Skin of body (tissue), 1 donor: ENCODE measurements at regions not wholly inside any gene's neighbourhood (a gene's known extent, or its start where the extent isn't known, plus 50 kb on each side); places are given as distances from the start of the nearest gene placed in this dataset.
"Not testable (repeated sequence)": the region's sequence is repeated elsewhere in the genome, so short reads cannot be mapped to it uniquely, and the experiment has no call there.

Source experiments
- DNase-seq: peaks from one replicate; lab custom pipeline; 2025; lab: John Stamatoyannopoulos, UW

- DNase-seq = no peak
Observed at GRCh38 chr14:30260833-30261607, 297.9 kb upstream of the G2E3 start.

GRCh38 chr14:30264161-30264560 lies 294.8 kb upstream of the G2E3 start:
- DNase-seq = no peak

- no peak for DNase-seq
Observed at GRCh38 chr14:30266290-30266689, 292.7 kb upstream of the G2E3 start.

DNA sequence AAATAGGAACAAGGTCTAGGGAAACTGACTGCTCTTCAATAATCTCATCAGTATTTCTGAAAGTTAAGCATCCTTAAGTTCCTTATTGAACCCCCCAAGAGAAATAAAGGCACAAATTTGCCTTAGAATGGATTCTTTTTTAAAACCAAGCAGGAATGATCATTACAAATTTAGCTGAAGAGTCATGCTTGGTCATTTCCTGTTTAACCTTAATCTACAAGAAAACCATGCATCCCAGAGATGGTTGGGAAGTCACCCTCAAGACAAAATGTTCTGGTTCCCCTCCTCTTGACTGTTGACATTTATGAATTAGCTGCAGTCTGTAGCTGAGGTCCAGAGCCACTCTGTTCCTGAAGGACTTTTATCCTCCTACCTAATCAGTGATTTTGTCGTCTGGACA lies 291.8 kb upstream of the G2E3 start:
- DNase-seq = no peak

DNA sequence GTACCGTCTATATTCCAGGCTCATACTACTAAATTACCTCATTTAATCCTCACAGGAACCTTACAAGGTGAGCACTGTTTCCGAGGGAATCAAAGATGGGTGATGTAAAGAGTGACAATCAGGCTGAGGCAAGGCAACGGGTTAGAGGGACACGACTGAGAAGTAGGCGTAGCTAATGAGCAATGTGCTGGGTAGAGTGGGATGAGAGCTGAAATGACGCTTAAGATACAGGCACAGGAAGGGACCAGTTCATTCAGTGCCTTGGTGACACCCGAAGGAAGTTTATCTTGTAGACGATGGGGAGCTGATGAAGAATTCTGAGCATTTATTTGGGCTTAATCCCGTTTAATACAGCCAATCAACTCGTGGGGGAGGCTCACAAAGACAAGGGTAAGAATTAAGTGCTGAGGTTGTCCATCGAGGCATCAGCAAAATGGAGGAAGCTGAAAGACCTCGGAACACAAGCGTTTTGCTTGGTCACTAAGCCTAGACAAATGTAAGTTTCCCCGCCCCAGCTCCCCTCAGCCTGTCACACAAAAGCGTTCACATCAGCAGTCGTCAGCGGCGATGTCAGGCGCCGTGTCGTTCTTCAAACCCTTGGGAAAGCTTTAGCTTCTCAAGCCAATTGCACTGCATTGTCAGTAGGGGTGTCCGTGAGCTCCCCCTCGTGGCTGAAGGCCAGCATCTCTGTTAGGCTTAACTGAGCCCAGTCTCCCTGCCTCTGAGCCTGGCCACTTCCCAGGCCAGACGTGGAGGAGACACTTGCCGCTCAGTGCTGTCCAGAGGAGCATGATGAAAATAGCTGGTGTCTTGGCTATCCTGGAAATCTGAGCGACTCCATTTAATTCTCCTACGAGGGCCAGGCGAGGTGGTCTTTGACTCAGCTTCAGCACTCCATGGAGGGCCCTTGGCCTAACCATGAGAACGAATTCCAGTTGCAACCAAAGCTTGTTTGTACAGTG lies 288.5 kb upstream of the G2E3 start:
- DNase-seq = peak; percentile 26

GRCh38 chr14:30271811-30272323 lies 287.1 kb upstream of the G2E3 start:
- DNase-seq = no peak

DNA sequence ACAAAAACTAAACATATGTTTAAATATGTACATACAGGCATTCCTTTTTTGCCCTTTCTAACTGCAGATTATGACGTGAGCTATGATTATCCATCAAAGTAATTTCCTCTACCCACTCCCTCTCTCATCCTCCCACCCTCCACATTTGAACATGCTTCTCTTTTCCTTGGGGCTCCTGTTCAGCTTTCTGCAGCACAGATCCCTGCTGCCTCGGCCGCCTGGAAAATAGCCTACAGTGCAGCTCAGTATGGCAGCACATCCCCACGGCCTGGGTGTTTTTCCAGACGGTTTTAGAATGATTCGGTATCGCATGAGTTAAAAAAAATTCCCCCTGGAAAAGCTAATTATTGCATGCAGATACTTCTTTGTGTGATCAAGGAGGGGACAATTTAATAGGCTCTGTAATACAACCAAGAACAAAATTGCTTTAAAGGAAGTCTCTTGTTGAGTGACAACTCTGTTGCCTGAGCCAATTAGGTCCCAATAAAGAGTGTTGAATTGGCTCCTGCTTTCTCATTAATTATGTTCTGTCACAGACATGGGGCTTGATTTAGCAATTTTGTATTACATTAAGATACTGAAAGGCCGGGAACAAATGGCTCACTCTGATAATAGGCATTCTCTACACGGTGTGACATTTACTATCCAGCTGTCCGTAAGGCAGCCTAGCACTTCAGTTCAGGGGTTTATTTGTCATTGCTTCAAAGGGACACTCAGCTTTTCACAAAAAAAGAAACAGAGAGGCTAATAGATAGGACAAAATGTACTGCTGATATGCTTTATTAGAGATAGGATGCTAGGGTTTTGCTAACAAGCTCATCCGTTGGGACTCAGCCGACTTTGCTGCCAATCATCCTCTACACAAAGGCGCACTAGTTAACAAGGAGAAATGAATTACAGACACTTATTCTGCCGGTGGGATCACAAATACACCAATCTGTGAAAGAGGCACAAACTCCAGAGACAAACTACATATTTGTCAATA lies 285.8 kb upstream of the G2E3 start:
- no peak for DNase-seq

- no peak for DNase-seq
Observed at GRCh38 chr14:30275604-30276003, 283.4 kb upstream of the G2E3 start.

- DNase-seq = no peak
Observed at GRCh38 chr14:30277268-30277667, 281.7 kb upstream of the G2E3 start.

DNA sequence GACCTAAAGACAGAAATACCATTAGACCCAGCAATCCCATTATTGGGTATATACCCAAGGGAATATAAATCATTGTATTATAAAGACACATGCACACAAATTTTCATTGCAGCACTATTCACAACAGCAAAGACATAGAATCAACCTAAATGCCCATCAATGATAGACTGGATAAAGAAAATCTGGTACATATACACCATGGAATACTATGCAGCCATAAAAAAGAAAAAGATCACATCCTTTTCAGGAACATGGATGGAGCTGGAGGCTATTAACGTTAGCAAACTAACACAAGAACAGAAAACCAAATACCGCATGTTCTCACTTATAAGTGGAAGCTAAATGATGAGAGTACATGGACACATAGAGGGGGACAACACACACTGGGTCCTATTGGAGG lies 280.1 kb upstream of the G2E3 start:
- not testable (repeated sequence) for DNase-seq

DNA sequence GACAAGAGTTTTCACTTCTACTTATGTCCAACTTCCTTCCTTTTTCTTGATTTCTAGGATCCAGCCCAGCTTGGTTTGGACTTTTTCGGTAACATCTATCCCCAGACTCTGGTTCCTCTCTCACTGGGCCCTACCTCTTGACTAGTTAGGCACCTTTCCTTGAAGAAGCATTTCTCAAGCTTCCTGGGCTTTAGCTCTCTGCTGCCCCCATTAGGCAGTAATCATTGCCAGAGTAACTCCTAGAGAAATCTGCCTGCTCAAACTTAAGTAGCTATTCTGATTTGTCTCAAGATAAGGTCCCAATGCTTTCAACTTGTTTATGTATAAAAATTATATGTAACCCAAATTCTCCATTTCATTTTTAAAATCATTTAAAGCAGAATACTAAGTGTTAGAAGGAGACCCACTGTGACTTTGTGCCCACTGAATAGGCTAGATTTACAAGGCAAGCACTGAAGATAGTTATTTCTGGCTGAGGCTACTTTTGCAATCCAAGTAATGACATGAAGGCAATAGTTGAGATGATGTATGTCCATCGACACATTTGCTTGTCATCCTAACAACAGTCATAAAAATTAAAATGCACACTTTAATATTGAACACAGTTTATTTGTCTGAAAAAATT lies 275.0 kb upstream of the G2E3 start:
- DNase-seq = no peak

DNA sequence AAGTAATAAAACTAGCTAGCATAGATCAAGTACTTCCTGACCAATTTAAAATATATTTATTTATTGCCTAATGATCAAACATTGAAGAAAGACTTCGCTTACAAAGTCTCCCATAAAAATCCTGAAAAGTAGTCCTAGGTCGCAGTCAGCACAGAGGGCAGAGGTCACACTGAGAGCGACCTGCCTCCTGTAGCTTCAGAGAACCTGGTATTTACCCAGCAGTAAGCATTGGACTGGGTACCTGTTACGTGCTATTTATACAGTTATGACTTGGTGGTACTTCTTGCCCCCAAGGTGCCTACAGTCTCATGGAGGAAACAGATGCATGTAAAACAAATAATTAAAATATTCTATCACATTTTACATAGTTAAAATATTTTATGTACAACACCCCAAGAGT lies 274.1 kb upstream of the G2E3 start:
- DNase-seq = no peak

- no peak for DNase-seq
Observed at GRCh38 chr14:30287579-30288445, 271.1 kb upstream of the G2E3 start.

GRCh38 chr14:30290001-30290400 lies 269.0 kb upstream of the G2E3 start:
- no peak for DNase-seq

DNA sequence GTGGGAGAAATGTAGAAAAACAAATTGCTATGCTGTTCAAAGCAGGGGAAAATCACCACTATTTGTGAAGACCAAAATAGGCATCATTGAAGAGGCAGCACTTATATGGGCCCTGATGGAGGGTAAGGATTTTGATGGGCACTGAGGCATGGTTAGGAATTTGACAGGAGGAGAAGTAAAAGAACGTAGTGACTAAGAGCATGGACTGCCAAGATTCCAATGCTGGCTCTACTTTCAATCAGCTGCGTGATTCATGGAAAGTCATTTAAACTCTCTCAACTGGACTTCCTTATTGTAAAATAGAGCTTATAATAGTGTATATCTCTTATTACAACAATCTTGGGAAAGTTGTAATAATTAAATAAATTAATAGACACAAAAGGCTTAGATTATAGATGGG lies 267.7 kb upstream of the G2E3 start:
- DNase-seq = no peak

DNA sequence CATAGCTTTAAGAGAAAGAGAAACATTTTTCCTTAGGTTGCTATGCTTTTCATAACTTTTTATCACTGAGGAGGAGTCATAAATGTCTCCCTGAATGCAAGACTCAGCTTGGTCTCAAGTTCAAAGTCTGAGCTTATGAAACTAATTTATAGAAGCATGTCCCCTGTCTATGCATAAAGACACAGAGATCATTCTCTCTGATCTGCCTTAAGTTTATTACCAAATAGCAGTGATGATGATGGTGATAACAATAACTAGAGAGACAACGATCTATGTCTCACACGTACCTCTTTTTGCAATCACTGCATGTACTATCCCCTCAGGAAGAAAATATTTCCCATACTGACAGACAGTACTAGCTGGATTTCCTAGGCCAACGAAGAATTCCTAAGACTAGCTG lies 266.4 kb upstream of the G2E3 start:
- DNase-seq = no peak

- DNase-seq = no peak
Observed at GRCh38 chr14:30295980-30296379, 263.0 kb upstream of the G2E3 start.

- DNase-seq = no peak
Observed at GRCh38 chr14:30296931-30297405, 262.0 kb upstream of the G2E3 start.
